Activated T-helper 1 cell treated with anti-CD3 and anti-CD28 coated beads, Interleukin-2, amount 50 U/mL, for 16 hours (primary cell): ENCODE measurements at regions not wholly inside any gene's neighbourhood (a gene's known extent, or its start where the extent isn't known, plus 50 kb on each side); places are given as distances from the start of the nearest gene placed in this dataset.

Source experiments
- DNase-seq, 2 donors: peaks; one replicate each; pipeline ENCODE4 v3.0.0-alpha.2; 2020; ENCODE audit warnings: low read depth in 1 of 2, low spot score in 1 of 2

GRCh38 chr5:152987131-152987530 lies 503.3 kb upstream of the GRIA1 start:
- DNase-seq: no peak

GRCh38 chr5:152990217-152990616 lies 500.3 kb upstream of the GRIA1 start:
- no peak for DNase-seq

GRCh38 chr5:152990649-152991048 lies 499.8 kb upstream of the GRIA1 start:
- DNase-seq: no peak

GRCh38 chr5:152994033-152994680 lies 496.3 kb upstream of the GRIA1 start:
- no peak for DNase-seq

- DNase-seq: no peak
Measured at GRCh38 chr5:152995214-152995725, 495.2 kb upstream of the GRIA1 start.

GRCh38 chr5:153005711-153006110 lies 484.8 kb upstream of the GRIA1 start:
- DNase-seq: no peak

- DNase-seq: no peak
Measured at GRCh38 chr5:153006681-153007080, 483.8 kb upstream of the GRIA1 start.

GRCh38 chr5:153014194-153014593 lies 476.3 kb upstream of the GRIA1 start:
- DNase-seq: no peak

GRCh38 chr5:153018121-153018520 lies 472.3 kb upstream of the GRIA1 start:
- no peak for DNase-seq

- DNase-seq: no peak
Measured at GRCh38 chr5:153030755-153031725, 459.4 kb upstream of the GRIA1 start.

- DNase-seq: no peak
Measured at GRCh38 chr5:153039501-153039900, 451.0 kb upstream of the GRIA1 start.

GRCh38 chr5:153043886-153044285 lies 446.6 kb upstream of the GRIA1 start:
- no peak for DNase-seq

GRCh38 chr5:153050496-153051179 lies 439.8 kb upstream of the GRIA1 start:
- no peak for DNase-seq

- no peak for DNase-seq
Measured at GRCh38 chr5:153066281-153066680, 424.2 kb upstream of the GRIA1 start.

GRCh38 chr5:153067869-153068268 lies 422.6 kb upstream of the GRIA1 start:
- no peak for DNase-seq

GRCh38 chr5:153079396-153079795 lies 411.1 kb upstream of the GRIA1 start:
- no peak for DNase-seq

GRCh38 chr5:153080940-153081339 lies 409.5 kb upstream of the GRIA1 start:
- no peak for DNase-seq

- DNase-seq: no peak
Measured at GRCh38 chr5:153081385-153081784, 409.1 kb upstream of the GRIA1 start.

GRCh38 chr5:153084511-153084910 lies 406.0 kb upstream of the GRIA1 start:
- no peak for DNase-seq

GRCh38 chr5:153086486-153086885 lies 404.0 kb upstream of the GRIA1 start:
- DNase-seq: no peak

- no peak for DNase-seq
Measured at GRCh38 chr5:153088538-153088937, 401.9 kb upstream of the GRIA1 start.

- DNase-seq: no peak
Measured at GRCh38 chr5:153094333-153094732, 396.1 kb upstream of the GRIA1 start.
